Astrocyte (in vitro differentiated cells and primary cell): ENCODE measurements at regions not wholly inside any gene's neighbourhood (a gene's known extent, or its start where the extent isn't known, plus 50 kb on each side); places are given as distances from the start of the nearest gene placed in this dataset.

Source experiments
- DNase-seq: peaks from one replicate; pipeline ENCODE4 v3.0.0-alpha.2; 2010; ENCODE audit warnings: low read depth
- FAIRE-seq: peaks from 2 replicates; lab custom pipeline; 2011; peaks lifted over from hg19 to GRCh38; lab: Jason Lieb, UNC
- H2AFZ ChIP-seq: 2 replicates; pipeline ENCODE4 v1.6.0; 2012; ENCODE audit warnings: low read depth, low read length, inconsistent platforms
- H3K27ac ChIP-seq: 2 replicates; pipeline ENCODE4 v1.5.1; 2011; ENCODE audit warnings: low read depth, low read length, inconsistent platforms
- H3K27me3 ChIP-seq: 2 replicates; pipeline ENCODE4 v1.6.0; 2011; ENCODE audit warnings: low read length, inconsistent platforms; ENCODE audit not compliant: insufficient read depth
- H3K36me3 ChIP-seq: 2 replicates; pipeline ENCODE4 v1.5.1; 2011; ENCODE audit warnings: low read length, inconsistent platforms; ENCODE audit not compliant: insufficient read depth
- H3K4me1 ChIP-seq: 2 replicates; pipeline ENCODE4 v1.5.1; 2011; ENCODE audit warnings: low read length, inconsistent platforms; ENCODE audit not compliant: insufficient read depth
- H3K4me2 ChIP-seq: 2 replicates; pipeline ENCODE4 v1.6.0; 2012; ENCODE audit warnings: low read length, inconsistent platforms
- H3K4me3 ChIP-seq: 2 replicates; pipeline ENCODE4 v1.5.1; 2011; ENCODE audit warnings: low read depth, mild to moderate bottlenecking, low read length, inconsistent platforms; ENCODE audit not compliant: insufficient read depth
- H3K79me2 ChIP-seq: 2 replicates; pipeline ENCODE4 v1.6.0; 2012; ENCODE audit warnings: mild to moderate bottlenecking, low read length, inconsistent platforms; ENCODE audit not compliant: insufficient read depth
- H3K9ac ChIP-seq: 2 replicates; pipeline ENCODE4 v1.6.0; 2012; ENCODE audit warnings: mild to moderate bottlenecking, low read length, inconsistent platforms
- H3K9me3 ChIP-seq: 2 replicates; pipeline ENCODE4 v1.5.1; 2012; ENCODE audit warnings: low read depth, mild to moderate bottlenecking, low read length, inconsistent platforms; ENCODE audit not compliant: insufficient read depth
- H4K20me1 ChIP-seq: 2 replicates; pipeline ENCODE4 v1.6.0; 2012; ENCODE audit warnings: low read length, inconsistent platforms; ENCODE audit not compliant: insufficient read depth
- H3K27ac Mint-ChIP-seq: one replicate; pipeline ENCODE4 v1.8.0; 2021; ENCODE audit warnings: mild to moderate bottlenecking, mixed read lengths; ENCODE audit not compliant: unreplicated experiment
- H3K27me3 Mint-ChIP-seq: one replicate; pipeline ENCODE4 v1.8.0; 2021; ENCODE audit warnings: low read depth, mixed read lengths; ENCODE audit not compliant: unreplicated experiment
- H3K36me3 Mint-ChIP-seq: one replicate; pipeline ENCODE4 v1.8.0; 2021; ENCODE audit warnings: low read depth, mixed read lengths; ENCODE audit not compliant: unreplicated experiment
- H3K4me1 Mint-ChIP-seq: one replicate; pipeline ENCODE4 v1.8.0; 2021; ENCODE audit warnings: low read depth, mixed read lengths; ENCODE audit not compliant: unreplicated experiment
- H3K4me3 Mint-ChIP-seq: one replicate; pipeline ENCODE4 v1.8.0; 2021; ENCODE audit warnings: mild to moderate bottlenecking, moderate library complexity, mixed read lengths; ENCODE audit not compliant: unreplicated experiment
- H3K9me3 Mint-ChIP-seq: one replicate; pipeline ENCODE4 v1.8.0; 2021; ENCODE audit warnings: mild to moderate bottlenecking, mixed read lengths; ENCODE audit not compliant: unreplicated experiment
- EZH2 ChIP-seq: IDR thresholded peaks from 2 replicates; pipeline ENCODE4 v1.6.1; 2012; ENCODE audit warnings: mild to moderate bottlenecking, low read length, inconsistent platforms; ENCODE audit not compliant: insufficient read depth
- TF ChIP-seq, protein P1 (sequence below): IDR thresholded peaks from 2 replicates; pipeline ENCODE4 v1.5.1; 2011; ENCODE audit warnings: low read depth, mild to moderate bottlenecking, inconsistent platforms, low read length, moderate library complexity; ENCODE audit not compliant: insufficient read depth

DNA sequence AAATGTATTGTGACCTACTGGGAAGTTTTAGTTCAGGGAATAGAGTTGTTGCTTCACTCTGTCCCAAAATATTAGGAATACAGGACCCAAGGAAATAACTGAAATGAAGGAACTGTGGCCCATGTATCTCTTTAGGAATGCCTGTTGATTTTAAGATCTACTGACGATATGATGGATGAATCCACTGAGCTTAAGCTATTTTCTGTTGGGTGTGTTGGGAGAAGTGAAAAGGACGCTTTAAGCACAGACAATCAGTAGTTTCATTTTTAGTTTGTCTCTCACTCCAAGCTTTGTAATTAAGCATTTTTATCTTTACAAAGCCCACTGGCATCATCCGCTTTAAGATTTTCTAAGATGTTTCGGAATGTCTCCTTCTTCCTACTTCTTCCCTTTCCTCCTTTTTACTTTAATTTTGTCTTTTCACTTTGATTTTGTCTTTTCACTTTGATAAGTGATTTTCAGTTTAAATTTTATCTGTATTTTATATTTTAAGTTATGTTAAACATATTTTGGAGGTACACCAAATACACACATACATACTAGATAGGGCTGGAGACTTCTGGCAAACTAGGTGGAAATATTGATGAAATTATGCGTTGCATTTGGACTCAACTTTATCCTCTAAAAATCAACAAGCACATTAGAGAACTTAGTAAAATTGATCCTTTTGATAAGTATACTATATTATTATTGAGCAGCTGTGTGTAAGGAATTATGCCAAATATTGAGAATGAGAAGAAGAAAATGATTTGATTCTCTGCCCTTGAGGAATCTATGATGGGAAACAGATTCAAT, 52.3 kb upstream of the USP44 start:
- TF ChIP-seq, protein P1, sequence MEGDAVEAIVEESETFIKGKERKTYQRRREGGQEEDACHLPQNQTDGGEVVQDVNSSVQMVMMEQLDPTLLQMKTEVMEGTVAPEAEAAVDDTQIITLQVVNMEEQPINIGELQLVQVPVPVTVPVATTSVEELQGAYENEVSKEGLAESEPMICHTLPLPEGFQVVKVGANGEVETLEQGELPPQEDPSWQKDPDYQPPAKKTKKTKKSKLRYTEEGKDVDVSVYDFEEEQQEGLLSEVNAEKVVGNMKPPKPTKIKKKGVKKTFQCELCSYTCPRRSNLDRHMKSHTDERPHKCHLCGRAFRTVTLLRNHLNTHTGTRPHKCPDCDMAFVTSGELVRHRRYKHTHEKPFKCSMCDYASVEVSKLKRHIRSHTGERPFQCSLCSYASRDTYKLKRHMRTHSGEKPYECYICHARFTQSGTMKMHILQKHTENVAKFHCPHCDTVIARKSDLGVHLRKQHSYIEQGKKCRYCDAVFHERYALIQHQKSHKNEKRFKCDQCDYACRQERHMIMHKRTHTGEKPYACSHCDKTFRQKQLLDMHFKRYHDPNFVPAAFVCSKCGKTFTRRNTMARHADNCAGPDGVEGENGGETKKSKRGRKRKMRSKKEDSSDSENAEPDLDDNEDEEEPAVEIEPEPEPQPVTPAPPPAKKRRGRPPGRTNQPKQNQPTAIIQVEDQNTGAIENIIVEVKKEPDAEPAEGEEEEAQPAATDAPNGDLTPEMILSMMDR = no peak
- TF ChIP-seq EZH2 = no peak

DNA sequence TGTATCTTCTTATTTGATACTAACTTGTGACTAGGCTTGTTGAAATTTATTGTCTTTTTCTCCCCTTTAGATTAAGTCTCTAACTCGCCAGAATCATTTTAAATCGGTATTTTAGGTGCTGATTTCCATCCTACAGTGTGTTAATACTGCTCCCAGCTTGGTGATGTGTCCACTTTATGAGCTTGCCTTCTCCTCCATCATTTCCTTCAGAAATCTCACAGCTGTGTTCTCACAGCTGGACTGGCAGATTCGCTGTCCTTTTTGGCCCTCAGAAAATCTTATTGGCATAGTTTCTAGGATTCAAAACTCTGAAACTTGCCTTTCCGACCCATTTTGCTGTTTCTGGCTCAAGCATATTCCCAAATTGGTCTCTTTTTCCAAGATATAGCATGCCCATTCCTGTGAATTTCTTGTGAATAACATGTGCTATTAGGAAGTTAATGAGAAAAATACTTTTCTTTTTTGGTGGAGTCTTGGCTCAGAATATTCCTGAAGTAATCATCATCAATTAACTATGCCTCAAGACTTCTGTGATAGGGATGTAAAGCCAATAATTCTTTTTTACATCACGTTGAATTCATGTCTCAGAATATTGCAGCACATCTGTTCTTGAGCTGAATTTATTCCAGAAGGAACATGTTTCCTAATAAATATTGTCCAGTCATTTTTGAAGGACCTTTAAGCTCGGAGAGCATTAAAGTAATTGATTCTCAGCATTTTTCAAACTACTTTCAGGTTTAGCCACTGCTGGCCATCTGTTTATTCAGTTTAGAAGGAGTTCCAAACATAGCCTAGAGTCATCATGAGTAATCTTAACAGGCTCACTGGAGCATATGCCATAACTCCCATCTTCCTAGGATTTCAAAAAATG, 50.0 kb upstream of the USP44 start:
- Mint-ChIP-seq H3K4me3 (no peak overlapping the region), H3K36me3 (no peaks in the 10 kb centered on the region), H3K27me3 (no peaks in the 10 kb centered on the region), H3K9me3 (no peaks in the 10 kb centered on the region), H3K4me1 (peaks cover 18% of the 10 kb centered on the region), H3K27ac (no peak overlapping the region)
- Histone ChIP-seq H3K4me2 (peak overlapping the region; percentile 3), H2AFZ (no peak overlapping the region), H3K4me1 (peaks cover 25% of the 10 kb centered on the region), H4K20me1 (no peaks in the 10 kb centered on the region), H3K27ac (peak overlapping the region; percentile 31), H3K27me3 (no peaks in the 10 kb centered on the region), H3K79me2 (no peaks in the 10 kb centered on the region), H3K9me3 (no peaks in the 10 kb centered on the region), H3K4me3 (no peak overlapping the region), H3K9ac (peak overlapping the region; percentile 4), H3K36me3 (no peaks in the 10 kb centered on the region)
- FAIRE-seq (no peak), DNase-seq (peak; percentile 78)
- no peak for TF ChIP-seq EZH2
- TF ChIP-seq, protein P1 = no peak

More for the DNA sequence above, 52.3 kb upstream of the USP44 start:
- no peak overlapping the region for H2AFZ ChIP-seq
- Mint-ChIP-seq H3K4me1 (peaks cover 18% of the 10 kb centered on the region), H3K4me3 (no peak overlapping the region), H3K27me3 (no peaks in the 10 kb centered on the region), H3K27ac (no peak overlapping the region), H3K36me3 (no peaks in the 10 kb centered on the region), H3K9me3 (no peaks in the 10 kb centered on the region)
- FAIRE-seq (no peak), DNase-seq (no peak)
- no peaks in the 10 kb centered on the region for H3K36me3 ChIP-seq
- peaks cover 30% of the 10 kb centered on the region for H3K4me1 ChIP-seq
- H3K79me2 ChIP-seq = no peaks in the 10 kb centered on the region
- no peaks in the 10 kb centered on the region for H3K27me3 ChIP-seq
- no peaks in the 10 kb centered on the region for H4K20me1 ChIP-seq
- H3K4me3 ChIP-seq = no peak overlapping the region
- H3K9ac ChIP-seq = no peak overlapping the region
- no peak overlapping the region for H3K27ac ChIP-seq
- H3K9me3 ChIP-seq = no peaks in the 10 kb centered on the region
- no peak overlapping the region for H3K4me2 ChIP-seq
